ENCODE measurements at regions not wholly inside any gene's neighbourhood (a gene's known extent, or its start where the extent isn't known, plus 50 kb on each side); places are given as distances from the start of the nearest gene placed in this dataset.

DNA sequence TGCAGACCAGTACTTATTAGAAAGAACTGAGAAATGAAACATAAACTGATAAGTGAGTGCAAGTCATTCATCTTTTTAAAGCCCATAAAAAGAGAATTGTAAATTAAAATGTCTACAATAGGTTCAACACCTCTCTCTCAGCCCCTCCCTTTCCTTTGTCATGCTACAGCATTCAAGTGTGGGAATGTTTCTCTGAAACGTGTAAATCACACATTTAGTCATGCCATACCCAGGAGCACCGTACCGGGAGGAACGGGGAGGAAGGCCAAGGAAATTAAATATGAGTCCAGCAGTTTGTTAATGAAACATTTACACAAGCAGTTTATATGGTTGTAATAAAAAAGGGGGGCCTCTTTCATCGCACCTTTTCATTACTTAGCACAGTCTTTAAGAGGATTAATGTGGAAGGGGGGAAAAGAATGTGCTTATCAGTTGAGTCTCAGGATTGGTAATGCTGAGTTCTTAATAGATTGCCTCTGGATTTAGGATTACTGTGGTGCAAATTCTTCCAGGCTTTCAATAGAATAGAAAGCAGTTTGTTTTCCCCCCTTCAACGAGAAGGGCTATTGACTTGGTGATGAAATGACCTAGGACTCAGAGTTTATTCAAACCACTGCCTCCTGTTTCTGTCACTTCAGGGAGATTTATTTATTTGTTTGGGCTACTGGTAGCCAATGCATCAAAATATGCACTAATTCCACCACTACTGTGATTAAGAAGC lies 176.0 kb upstream of the ZNF608 start:
- no peaks in the 10 kb centered on the region for H3K27me3 ChIP-seq (ENCODE audit: control insufficient read depth in 2 of 2, insufficient read depth in 2 of 2, low read length in 2 of 2)
- CTCF ChIA-PET: interaction anchor here (0.7 kb wide), 1 partner anchor 185 kb away, joined by 3 read pairs; no protein-coding TSS in a partner anchor
- TF ChIP-seq EZH2 (IDR thresholded peaks at IDR 0.05; ENCODE audit: borderline replicate concordance, low read depth, low read length, severe bottlenecking) (no peak), JUN (IDR thresholded peaks at IDR 0.05; ENCODE audit: borderline replicate concordance, insufficient read depth, insufficient read length, low read depth) (no peak), CTCF (IDR thresholded peaks at IDR 0.05; ENCODE audit: extremely low read depth in 1 of 2, insufficient read depth in 1 of 2, low read depth in 1 of 2, low read length in 2 of 2) (no peak), POLR2A (IDR thresholded peaks at IDR 0.05; ENCODE audit: low read depth, low read length) (no peak), MYC (IDR thresholded peaks at IDR 0.05; ENCODE audit: low read depth, low read length) (no peak), GATA2 (IDR thresholded peaks at IDR 0.05; ENCODE audit: insufficient read depth, insufficient read length, low read depth, low read length) (no peak), POLR2AphosphoS5 (IDR thresholded peaks at IDR 0.05; ENCODE audit: insufficient read depth, low read depth, low read length) (no peak), FOS (IDR thresholded peaks at IDR 0.05; ENCODE audit: borderline replicate concordance, insufficient read depth, low read length) (no peak)
- TF ChIP-seq, protein P1, sequence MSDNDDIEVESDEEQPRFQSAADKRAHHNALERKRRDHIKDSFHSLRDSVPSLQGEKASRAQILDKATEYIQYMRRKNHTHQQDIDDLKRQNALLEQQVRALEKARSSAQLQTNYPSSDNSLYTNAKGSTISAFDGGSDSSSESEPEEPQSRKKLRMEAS (IDR thresholded peaks at IDR 0.05; ENCODE audit: insufficient read depth, insufficient read length): no peak

More for the DNA sequence above, 176.0 kb upstream of the ZNF608 start:
- Histone ChIP-seq H3K36me3 (ENCODE audit: control insufficient read depth in 2 of 2, extremely low read depth in 1 of 2, insufficient read depth in 2 of 2, low read length in 2 of 2) (no peaks in the 10 kb centered on the region), H2AFZ (ENCODE audit: low read depth, low read length) (no peak overlapping the region), H3K4me1 (ENCODE audit: control insufficient read depth, extremely low read depth, insufficient read depth, low read length) (no peaks in the 10 kb centered on the region), H3K4me2 (ENCODE audit: insufficient read depth, low read length) (no peak overlapping the region), H3K79me2 (ENCODE audit: control insufficient read depth, insufficient read depth, low read length) (no peaks in the 10 kb centered on the region), H3K9ac (replicated peaks; ENCODE audit: extremely low read depth, insufficient read depth, low read length) (no peak overlapping the region), H3K9me3 (replicated peaks; ENCODE audit: control insufficient read depth, insufficient read depth, low read length) (no peaks in the 10 kb centered on the region), H3K27ac (ENCODE audit: insufficient read depth, low read depth, low read length) (no peak overlapping the region), H3K9me1 (replicated peaks; ENCODE audit: control insufficient read depth, extremely low read depth, insufficient read depth, low read length) (no peaks in the 10 kb centered on the region), H3K4me3 (replicated peaks in 1 of 3; ENCODE audit: insufficient read depth in 1 of 3, low read depth in 1 of 3, low read length in 3 of 3) (no peak overlapping the region), H4K20me1 (replicated peaks; ENCODE audit: control insufficient read depth, extremely low read depth, insufficient read depth, low read length) (no peaks in the 10 kb centered on the region)
- FAIRE-seq (no peak), DNase-seq (ENCODE audit: low read depth, low spot score) (no peak)
- intact Hi-C loops (cut with micrococcal nuclease): loop anchor here (2.0 kb wide), 1 partner anchor 26 kb away; no protein-coding TSS in a partner anchor
- dilution Hi-C loops (cut with MboI; ENCODE audit: extremely low pct_ligation_motif_present, low sequenced_read_pairs): no loop called here
- POLR2A ChIA-PET: no interaction called here
- BruUV-seq (replicated peaks): no TSS peak

Measured in endothelial cell of umbilical vein (primary cell).